H1 (cell line): ENCODE measurements at regions not wholly inside any gene's neighbourhood (a gene's known extent, or its start where the extent isn't known, plus 50 kb on each side); places are given as distances from the start of the nearest gene placed in this dataset.

Source experiments
- CTCF ChIA-PET: fragments of 300-600 bp; sonication (Branson Sonifier 250); formaldehyde crosslinking; loops from one replicate; lab custom pipeline; 2021; ENCODE audit not compliant: partially characterized antibody; lab: Charles Lee
- POLR2A ChIA-PET: fragments of 300-600 bp; sonication (Branson Sonifier 250); formaldehyde crosslinking; loops from one replicate; lab custom pipeline; 2021; ENCODE audit warnings: inconsistent platforms; ENCODE audit not compliant: partially characterized antibody; lab: Charles Lee
- DNase-seq, 2 experiments: peaks; one replicate each; pipeline versions ENCODE4 v3.0.0 to v3.0.0-alpha.2; 2010 to 2022; ENCODE audit warnings: low spot score in 2 of 2, low read depth in 1 of 2, mixed read lengths in 1 of 2
- FAIRE-seq: peaks from 2 replicates; lab custom pipeline; 2011; peaks lifted over from hg19 to GRCh38; lab: Jason Lieb, UNC
- H2AFZ ChIP-seq: 2 replicates; pipeline ENCODE4 v1.8.1; 2012; ENCODE audit warnings: low read length, inconsistent platforms
- H2AK5ac ChIP-seq: 2 replicates; pipeline ENCODE4 v1.6.1; 2013; ENCODE audit warnings: low read depth, low read length
- H2BK120ac ChIP-seq: replicated peaks from 2 replicates; pipeline ENCODE3; 2013; ENCODE audit warnings: low read depth, low read length, inconsistent platforms
- H2BK12ac ChIP-seq: 2 replicates; pipeline ENCODE4 v1.6.1; 2013; ENCODE audit warnings: low read depth, low read length
- H2BK15ac ChIP-seq: 2 replicates; pipeline ENCODE4 v1.6.1; 2013; ENCODE audit warnings: low read length
- H2BK20ac ChIP-seq: 2 replicates; pipeline ENCODE4 v1.6.1; 2013; ENCODE audit warnings: low read length
- H2BK5ac ChIP-seq: 2 replicates; pipeline ENCODE4 v1.6.1; 2013; ENCODE audit warnings: low read depth, low read length
- H3K14ac ChIP-seq: 2 replicates; pipeline ENCODE4 v1.6.1; 2013; ENCODE audit warnings: inconsistent platforms; ENCODE audit not compliant: insufficient read length
- H3K18ac ChIP-seq: 2 replicates; pipeline ENCODE4 v1.6.1; 2013; ENCODE audit warnings: low read length; ENCODE audit errors: extremely low read depth
- H3K23ac ChIP-seq: 2 replicates; pipeline ENCODE4 v1.6.1; 2013; ENCODE audit warnings: inconsistent platforms; ENCODE audit not compliant: insufficient read length
- H3K23me2 ChIP-seq: 2 replicates; pipeline ENCODE4 v1.6.1; 2013; ENCODE audit warnings: low read depth, low read length
- H3K27ac ChIP-seq: 2 replicates; pipeline ENCODE4 v1.6.1; 2011; ENCODE audit warnings: low read depth, low read length, inconsistent platforms
- H3K27me3 ChIP-seq, 4 experiments: replicated peaks in 1 of 4; 1 replicate in 1 of 4; 2 replicates in 3 of 4; pipeline versions ENCODE4 v1.6.1 to v1.8.1; 2011 to 2013; ENCODE audit warnings: low read length in 3 of 4, mild to moderate bottlenecking in 3 of 4, inconsistent platforms in 2 of 4, mixed read lengths in 2 of 4, moderate library complexity in 1 of 4; ENCODE audit not compliant: control insufficient read depth in 3 of 4, insufficient read depth in 3 of 4; ENCODE audit errors: extremely low read depth in 1 of 4
- H3K36me3 ChIP-seq, 4 experiments: 2 replicates each; pipeline versions ENCODE4 v1.6.1 to v1.8.1; 2011 to 2013; ENCODE audit warnings: mild to moderate bottlenecking in 4 of 4, low read length in 3 of 4, moderate library complexity in 2 of 4, control low read depth in 1 of 4, inconsistent platforms in 1 of 4; ENCODE audit not compliant: insufficient read depth in 4 of 4, control insufficient read depth in 2 of 4
- H3K4ac ChIP-seq: replicated peaks from 2 replicates; pipeline ENCODE3; 2013; ENCODE audit warnings: low read length, low read depth, mixed read lengths, inconsistent platforms; ENCODE audit not compliant: insufficient read length
- H3K4me1 ChIP-seq, 4 experiments: replicated peaks in 1 of 4; 1 replicate in 1 of 4; 2 replicates in 3 of 4; pipeline versions ENCODE4 v1.6.1 to v1.8.1; 2011 to 2013; ENCODE audit warnings: low read length in 3 of 4, inconsistent platforms in 2 of 4, mixed read lengths in 1 of 4; ENCODE audit not compliant: insufficient read depth in 4 of 4, control insufficient read depth in 3 of 4
- H3K4me2 ChIP-seq, 2 experiments: 2 replicates each; pipeline versions ENCODE4 v1.6.1 to v1.8.1; 2011 to 2013; ENCODE audit warnings: low read depth in 2 of 2, low read length in 2 of 2, control low read depth in 1 of 2, inconsistent platforms in 1 of 2, mild to moderate bottlenecking in 1 of 2; ENCODE audit not compliant: insufficient read depth in 1 of 2
- H3K4me3 ChIP-seq, 4 experiments: fragments of 200-600, 300-600 bp in 1 of 4; sonication (generic), shearing (Covaris generic), sonication (Bioruptor Twin) in 1 of 4; 2 replicates each; pipeline versions ENCODE4 v1.5.1 to v1.8.1; 2011 to 2016; ENCODE audit warnings: low read length in 4 of 4, low read depth in 3 of 4, control low read depth in 2 of 4, inconsistent platforms in 2 of 4, mild to moderate bottlenecking in 2 of 4, mixed read lengths in 1 of 4, moderate library complexity in 1 of 4; ENCODE audit not compliant: insufficient read depth in 2 of 4; ENCODE audit errors: extremely low read depth in 1 of 4
- H3K56ac ChIP-seq: replicated peaks from 2 replicates; pipeline ENCODE3; 2013; ENCODE audit warnings: low read depth, mild to moderate bottlenecking, mixed read lengths, low read length, inconsistent platforms; ENCODE audit not compliant: insufficient read length
- H3K79me1 ChIP-seq: 2 replicates; pipeline ENCODE4 v1.6.1; 2013; ENCODE audit warnings: low read depth, low read length, control low read depth
- H3K79me2 ChIP-seq, 2 experiments: 2 replicates each; pipeline versions ENCODE4 v1.6.1 to v1.8.1; 2012 to 2013; ENCODE audit warnings: low read length in 2 of 2, mild to moderate bottlenecking in 2 of 2, inconsistent platforms in 1 of 2; ENCODE audit not compliant: insufficient read depth in 2 of 2, control insufficient read depth in 1 of 2
- H3K9ac ChIP-seq, 4 experiments: replicated peaks in 1 of 4; 1 replicate in 1 of 4; 2 replicates in 3 of 4; pipeline versions ENCODE4 v1.6.1 to v1.8.1; 2011 to 2013; ENCODE audit warnings: low read depth in 3 of 4, low read length in 3 of 4, control low read depth in 2 of 4, mild to moderate bottlenecking in 2 of 4, moderate library complexity in 2 of 4, inconsistent platforms in 1 of 4; ENCODE audit errors: extremely low read depth in 1 of 4
- H3K9me3 ChIP-seq, 2 experiments: 2 replicates each; pipeline versions ENCODE4 v1.6.1 to v1.8.1; 2012 to 2013; ENCODE audit warnings: mild to moderate bottlenecking in 2 of 2, moderate library complexity in 2 of 2, control low read depth in 1 of 2, inconsistent platforms in 1 of 2, low read depth in 1 of 2, low read length in 1 of 2, mixed read lengths in 1 of 2; ENCODE audit not compliant: insufficient read depth in 2 of 2
- H4K20me1 ChIP-seq, 2 experiments: replicated peaks in 1 of 2; 2 replicates each; pipeline versions ENCODE3 to v1.8.1; 2011 to 2013; ENCODE audit warnings: inconsistent platforms in 2 of 2, low read length in 2 of 2, mild to moderate bottlenecking in 1 of 2; ENCODE audit not compliant: insufficient read depth in 2 of 2, control insufficient read depth in 1 of 2
- H4K5ac ChIP-seq: 2 replicates; pipeline ENCODE4 v1.6.1; 2013; ENCODE audit warnings: low read length, low read depth, mixed read lengths, inconsistent platforms; ENCODE audit not compliant: insufficient read length
- H4K8ac ChIP-seq: 2 replicates; pipeline ENCODE4 v1.8.0; 2013; ENCODE audit warnings: mild to moderate bottlenecking, moderate library complexity, low read length, inconsistent platforms; ENCODE audit not compliant: insufficient read depth; ENCODE audit errors: extremely low read depth
- H4K91ac ChIP-seq: replicated peaks from 2 replicates; pipeline ENCODE3; 2013; ENCODE audit warnings: low read length, mixed read lengths, inconsistent platforms; ENCODE audit not compliant: insufficient read length
- ATF2 ChIP-seq: IDR thresholded peaks from 2 replicates; pipeline ENCODE4 v1.6.1; 2012; ENCODE audit warnings: low read length, inconsistent platforms
- BACH1 ChIP-seq: IDR thresholded peaks from 2 replicates; pipeline ENCODE4 v1.6.1; 2012; ENCODE audit warnings: low read length, improper control_type of control experiment
- CREB1 ChIP-seq: IDR thresholded peaks from 2 replicates; pipeline ENCODE4 v1.6.1; 2012; ENCODE audit warnings: inconsistent platforms
- JUND ChIP-seq: IDR thresholded peaks from 2 replicates; pipeline ENCODE4 v1.6.1; 2011; ENCODE audit warnings: mild to moderate bottlenecking, improper control_type of control experiment, low read length
- KDM1A ChIP-seq: fragments of 200-600, 300-600 bp; sonication (generic); IDR thresholded peaks from 2 replicates; pipeline ENCODE4 v1.7.1; 2016; ENCODE audit warnings: mild to moderate bottlenecking, low read length, borderline replicate concordance
- KDM4A ChIP-seq: IDR thresholded peaks from one replicate; pipeline ENCODE4 v1.7.1; 2012; ENCODE audit warnings: low read depth, mild to moderate bottlenecking, moderate library complexity, low read length, inconsistent platforms; ENCODE audit not compliant: severe bottlenecking
- NRF1 ChIP-seq: IDR thresholded peaks from 2 replicates; pipeline ENCODE4 v1.6.1; 2011; ENCODE audit warnings: mild to moderate bottlenecking, low read depth, low read length, improper control_type of control experiment
- RNF2 ChIP-seq: fragments of 200-900, 300-1000 bp; sonication (generic); IDR thresholded peaks from 2 replicates; pipeline ENCODE4 v1.7.1; 2016; ENCODE audit warnings: borderline replicate concordance, low read depth, mild to moderate bottlenecking, antibody characterized with exemption, low read length; ENCODE audit not compliant: poor library complexity, severe bottlenecking; ENCODE audit errors: missing control alignments
- SIRT6 ChIP-seq: IDR thresholded peaks from one replicate; pipeline ENCODE4 v1.7.1; 2012; ENCODE audit warnings: low read length, inconsistent platforms
- SP1 ChIP-seq: IDR thresholded peaks from 2 replicates; pipeline ENCODE4 v1.6.1; 2011; ENCODE audit warnings: low read depth, low read length
- SP2 ChIP-seq: IDR thresholded peaks from 2 replicates; pipeline ENCODE4 v1.6.1; 2012; ENCODE audit warnings: mild to moderate bottlenecking, low read length, inconsistent platforms
- TAF7 ChIP-seq: optimal IDR thresholded peaks from 2 replicates; pipeline ENCODE3; 2011; ENCODE audit warnings: low read depth, mild to moderate bottlenecking, inconsistent platforms, low read length, moderate library complexity, borderline replicate concordance
- TBP ChIP-seq: IDR thresholded peaks from 2 replicates; pipeline ENCODE4 v1.6.1; 2011; ENCODE audit warnings: low read depth, low read length, improper control_type of control experiment
- WGBS, 2 experiments: shearing (Covaris generic) in 1 of 2; methylation state at CpG; one replicate each; pipeline versions ENCODE4 v1.1.6 to v1.1.7; 2013 to 2015; ENCODE audit warnings: low lambda C conversion rate in 2 of 2, mixed read lengths in 2 of 2, inconsistent platforms in 1 of 2, low coverage in 1 of 2, missing lambda C conversion rate in 1 of 2; ENCODE audit not compliant: insufficient replicate concordance in 2 of 2, insufficient coverage in 1 of 2, insufficient read length in 1 of 2; ENCODE audit errors: extremely low coverage in 1 of 2, missing lambda C conversion rate in 1 of 2; 5-methylcytosine and 5-hydroxymethylcytosine counted together

- H4K20me1 ChIP-seq, result no peaks in the 10 kb centered on the region
- no peaks in the 10 kb centered on the region for H3K9me3 ChIP-seq
- POLR2A ChIA-PET, result no interaction called here
- no peak overlapping the region for H2BK120ac ChIP-seq
- H2AK5ac ChIP-seq, result no peak overlapping the region
- H3K56ac ChIP-seq, result no peak overlapping the region
- H3K23me2 ChIP-seq, result no peaks in the 10 kb centered on the region
- H2BK5ac ChIP-seq, result no peak overlapping the region
- H2BK15ac ChIP-seq, result no peak overlapping the region
- H3K27me3 ChIP-seq, result no peaks in the 10 kb centered on the region
- no peaks in the 10 kb centered on the region for H3K79me2 ChIP-seq
- no peak overlapping the region for H4K91ac ChIP-seq
- no peak overlapping the region for H2BK12ac ChIP-seq
- DNase-seq, result no peak
- H3K79me1 ChIP-seq, result no peaks in the 10 kb centered on the region
- no peak overlapping the region for H2BK20ac ChIP-seq
- no peak overlapping the region for H3K4me2 ChIP-seq
- WGBS, 2 experiments, result 91% methylated on average over 2 of the region's 2 CpGs; no CpG with 5 or more reads in 1 of the 2 experiments
- TF ChIP-seq ATF2, result no peak
- TF ChIP-seq TBP, result no peak
- no peak for TF ChIP-seq CREB1
- TF ChIP-seq SP2, result no peak
- TF ChIP-seq TAF7, result no peak
- no peak for TF ChIP-seq KDM1A
- no peak for TF ChIP-seq KDM4A
- no peak for TF ChIP-seq JUND
- TF ChIP-seq BACH1, result no peak
- TF ChIP-seq NRF1, result no peak
- no peak for TF ChIP-seq RNF2
- TF ChIP-seq SP1, result no peak
- TF ChIP-seq SIRT6, result no peak
- H3K23ac ChIP-seq, result no peak overlapping the region
- H3K9ac ChIP-seq, result no peak overlapping the region
- no peak overlapping the region for H4K5ac ChIP-seq
- H3K36me3 ChIP-seq, result no peaks in the 10 kb centered on the region; a peak in 1 of 8 replicates
- H3K4me3 ChIP-seq, result no peak overlapping the region
- no peak overlapping the region for H3K27ac ChIP-seq
- H3K14ac ChIP-seq, result no peak overlapping the region
- H2AFZ ChIP-seq, result no peak overlapping the region
- no peak overlapping the region for H3K4ac ChIP-seq
- CTCF ChIA-PET, result no interaction called here
- peaks cover 0 to 5% (median 3%) of the 10 kb centered on the region in 4 experiments; a peak in 2 of 7 replicates for H3K4me1 ChIP-seq
- no peak overlapping the region for H4K8ac ChIP-seq
- H3K18ac ChIP-seq, result no peak overlapping the region
- no peak for FAIRE-seq
Measured at GRCh38 chr18:64220941-64221340, 72.1 kb upstream of the LINC00305 start.
